HepG2 (cell line): ENCODE measurements at regions not wholly inside any gene's neighbourhood (a gene's known extent, or its start where the extent isn't known, plus 50 kb on each side); places are given as distances from the start of the nearest gene placed in this dataset.

Experiments used
- ATAC-seq: fragments of 200-7000 bp; cut with Tn5 transposase; 3 replicates; pipeline ENCODE4 v1.9.1; 2020; ENCODE audit warnings: mild to moderate bottlenecking, moderate library complexity
- BruUV-seq: library from RNA; stranded (reverse); fragments of 400-500 nt; replicated peaks from 2 replicates; lab custom pipeline; 2021; lab: Mats Ljungman, UMichigan
- CTCF ChIA-PET: fragments of 300-600 bp; formaldehyde crosslinking; extraction: SDS; loops from one replicate; lab custom pipeline; 2021; ENCODE audit warnings: low total read pairs, inconsistent platforms, low intra/inter-chr PET ratio; lab: Yijun Ruan, JAX
- POLR2A ChIA-PET: fragments of 350-600 bp; sonication (Branson Sonifier 250); formaldehyde crosslinking; loops from one replicate; lab custom pipeline; 2020; ENCODE audit warnings: antibody characterized with exemption, inconsistent platforms; lab: Yijun Ruan, JAX
- DNase-seq: peaks from one replicate; pipeline ENCODE4 v3.0.0-alpha.2; 2015; ENCODE audit warnings: low spot score
- FAIRE-seq: peaks from 3 replicates; lab custom pipeline; 2011; peaks lifted over from hg19 to GRCh38; lab: Jason Lieb, UNC
- H2AFZ ChIP-seq: one replicate; pipeline ENCODE4 v1.6.1; 2011; ENCODE audit warnings: low read length, inconsistent platforms
- H3K27ac ChIP-seq: fragments of 300-600 bp; 3 replicates; pipeline ENCODE4 v1.8.0; 2011; ENCODE audit warnings: mixed run types, mild to moderate bottlenecking, mixed read lengths, low read length, inconsistent platforms; ENCODE audit not compliant: insufficient read depth; ENCODE audit errors: extremely low read length
- H3K27me3 ChIP-seq, 2 experiments: fragments of 200-600 bp in 1 of 2; 2 replicates in 1 of 2; 3 replicates in 1 of 2; pipeline versions ENCODE4 v1.6.0 to v1.8.0; 2011; ENCODE audit warnings: low read length in 2 of 2, mild to moderate bottlenecking in 2 of 2, moderate library complexity in 2 of 2, inconsistent platforms in 1 of 2; ENCODE audit not compliant: insufficient read depth in 2 of 2, control insufficient read depth in 1 of 2
- H3K36me3 ChIP-seq, 2 experiments: fragments of 200-600 bp in 1 of 2; replicated peaks in 1 of 2; 2 replicates in 1 of 2; 3 replicates in 1 of 2; pipeline versions ENCODE4 v1.5.1 to v1.8.0; 2011; ENCODE audit warnings: low read length in 2 of 2, inconsistent platforms in 1 of 2; ENCODE audit not compliant: insufficient read depth in 2 of 2, control insufficient read depth in 1 of 2
- H3K4me1 ChIP-seq: 2 replicates; pipeline ENCODE4 v1.5.1; 2012; ENCODE audit warnings: low read length, inconsistent platforms; ENCODE audit not compliant: insufficient read depth
- H3K4me2 ChIP-seq: 2 replicates; pipeline ENCODE4 v1.6.0; 2011; ENCODE audit warnings: low read depth, low read length, inconsistent platforms
- H3K4me3 ChIP-seq, 3 experiments: fragments of 200-600 bp in 1 of 3; sonication (generic), shearing (Covaris generic) in 1 of 3; replicated peaks in 1 of 3; 2 replicates each; pipeline ENCODE4 v1.5.1; 2011 to 2016; ENCODE audit warnings: low read length in 3 of 3, inconsistent platforms in 2 of 3, low read depth in 2 of 3, mild to moderate bottlenecking in 2 of 3, control low read depth in 1 of 3, mixed read lengths in 1 of 3; ENCODE audit not compliant: insufficient read depth in 1 of 3
- H3K79me2 ChIP-seq: one replicate; pipeline ENCODE4 v1.6.1; 2011; ENCODE audit warnings: low read length, inconsistent platforms; ENCODE audit not compliant: insufficient read depth
- H3K9ac ChIP-seq: 2 replicates; pipeline ENCODE4 v1.6.0; 2011; ENCODE audit warnings: mild to moderate bottlenecking, low read depth, low read length, inconsistent platforms; ENCODE audit not compliant: insufficient read depth
- H3K9me3 ChIP-seq: 2 replicates; pipeline ENCODE4 v1.5.1; 2012; ENCODE audit warnings: mild to moderate bottlenecking, low read length
- H4K20me1 ChIP-seq: 2 replicates; pipeline ENCODE4 v1.6.0; 2011; ENCODE audit warnings: inconsistent platforms, mild to moderate bottlenecking, low read length, moderate library complexity; ENCODE audit not compliant: insufficient read depth
- CEBPB ChIP-seq: IDR thresholded peaks from 2 replicates; pipeline ENCODE4 v1.6.1; 2011; ENCODE audit warnings: low read depth, low read length, improper control_type of control experiment, borderline replicate concordance
- EP300 ChIP-seq, 3 experiments: sonication (generic) in 1 of 3; formaldehyde crosslinking in 1 of 3; IDR thresholded peaks; 2 replicates each; pipeline versions ENCODE4 v1.5.1 to v1.6.1; 2011 to 2020; ENCODE audit warnings: low read depth in 2 of 3, low read length in 2 of 3, borderline replicate concordance in 1 of 3, improper control_type of control experiment in 1 of 3, mild to moderate bottlenecking in 1 of 3, missing genetic modification reagents in 1 of 3, moderate library complexity in 1 of 3
- ERF ChIP-seq: IDR thresholded peaks from 2 replicates; pipeline ENCODE4 v1.6.1; 2018; ENCODE audit warnings: missing biosample characterization, missing genetic modification reagents
- FOSL2 ChIP-seq: sonication (generic); formaldehyde crosslinking; IDR thresholded peaks from 2 replicates; pipeline ENCODE4 v1.4.0; 2020; ENCODE audit warnings: missing genetic modification reagents
- FOXJ3 ChIP-seq: sonication (generic); formaldehyde crosslinking; IDR thresholded peaks from 2 replicates; pipeline ENCODE4 v1.4.0; 2020; ENCODE audit warnings: missing genetic modification reagents, mild to moderate bottlenecking, borderline replicate concordance
- HDAC1 ChIP-seq: sonication (generic); formaldehyde crosslinking; IDR thresholded peaks from 2 replicates; pipeline ENCODE4 v1.5.1; 2020; ENCODE audit warnings: mild to moderate bottlenecking, missing genetic modification reagents
- MBNL3 ChIP-seq: fragments of 250-450 bp; sonication (Bioruptor Pico); conservative IDR thresholded peaks from 2 replicates; pipeline ENCODE4 v1.8.0; 2022; ENCODE audit warnings: mild to moderate bottlenecking, inconsistent platforms
- SOX5 ChIP-seq: IDR thresholded peaks from 2 replicates; pipeline ENCODE4 v1.6.1; 2016; ENCODE audit warnings: borderline replicate concordance
- ZMYM4 ChIP-seq: sonication (generic); formaldehyde crosslinking; IDR thresholded peaks from 2 replicates; pipeline ENCODE4 v1.8.1; 2023; ENCODE audit warnings: mild to moderate bottlenecking, missing genetic modification reagents
- ZNF138 ChIP-seq: sonication (generic); formaldehyde crosslinking; IDR thresholded peaks from 2 replicates; pipeline ENCODE4 v1.5.0; 2020; ENCODE audit warnings: mild to moderate bottlenecking, low read depth, missing genetic modification reagents
- ZNF207 ChIP-seq: fragments of 450-650 bp; IDR thresholded peaks from 2 replicates; pipeline ENCODE4 v1.6.1; 2016; ENCODE audit warnings: antibody characterized with exemption, borderline replicate concordance
- ZNF556 ChIP-seq: sonication (generic); formaldehyde crosslinking; IDR thresholded peaks from 2 replicates; pipeline ENCODE4 v1.4.0; 2020; ENCODE audit warnings: mild to moderate bottlenecking, missing genetic modification reagents, borderline replicate concordance
- ZNF619 ChIP-seq: sonication (generic); formaldehyde crosslinking; IDR thresholded peaks from 2 replicates; pipeline ENCODE4 v1.4.0; 2020; ENCODE audit warnings: mild to moderate bottlenecking, missing genetic modification reagents
- WGBS: methylation state at CpG from one replicate; pipeline ENCODE4 v1.1.6; 2017; ENCODE audit warnings: low lambda C conversion rate; 5-methylcytosine and 5-hydroxymethylcytosine counted together
- in situ Hi-C: cut with HindIII; loops from 2 replicates; pipeline ENCODE4 v1.10.0; 2017; ENCODE audit warnings: low pct_unique_long_range_greater_than_20kb; ENCODE audit not compliant: extremely low pct_ligation_motif_present
- intact Hi-C: fragments of 100-400 bp; cut with micrococcal nuclease; formaldehyde crosslinking; loops from one replicate; pipeline ENCODE4 v1.10.0; 2022; ENCODE audit not compliant: unreplicated experiment
- TF ChIP-seq, protein P1 (sequence below): sonication (generic); formaldehyde crosslinking; IDR thresholded peaks from 2 replicates; pipeline ENCODE4 v1.5.0; 2020; ENCODE audit warnings: missing genetic modification reagents, mild to moderate bottlenecking, borderline replicate concordance
- TF ChIP-seq, protein P2 (sequence below): sonication (generic); formaldehyde crosslinking; IDR thresholded peaks from 2 replicates; pipeline ENCODE4 v1.8.0; 2022; ENCODE audit warnings: missing genetic modification reagents, mild to moderate bottlenecking, inconsistent platforms, borderline replicate concordance
- TF ChIP-seq, protein P3 (sequence below): sonication (generic); formaldehyde crosslinking; IDR thresholded peaks from 2 replicates; pipeline ENCODE4 v1.4.0; 2020; ENCODE audit warnings: mild to moderate bottlenecking, missing genetic modification reagents

DNA sequence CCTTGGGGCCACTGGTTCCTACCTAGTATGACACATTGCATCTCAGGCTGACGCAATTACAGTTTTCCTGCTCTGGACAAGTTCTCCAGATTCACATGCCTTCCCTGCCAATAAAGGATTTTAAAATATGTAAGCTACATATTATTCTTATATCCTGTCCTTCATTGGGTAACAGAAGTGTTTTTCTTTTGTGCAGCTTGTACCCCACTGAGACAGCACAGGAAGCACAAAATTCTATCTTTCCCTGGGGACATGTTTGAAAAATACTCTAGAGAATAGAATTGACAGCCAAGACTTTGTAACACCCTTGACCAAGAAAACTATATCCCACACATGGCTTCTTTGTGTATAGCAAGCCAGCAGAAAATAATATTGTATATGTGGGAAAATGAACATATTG lies 456.8 kb downstream of the MAFB start:
- Histone ChIP-seq H3K36me3 (no peaks in the 10 kb centered on the region), H3K4me3 (no peak overlapping the region), H3K4me2 (no peak overlapping the region), H3K9ac (no peak overlapping the region), H3K27me3 (no peaks in the 10 kb centered on the region), H4K20me1 (no peaks in the 10 kb centered on the region), H2AFZ (no peak overlapping the region), H3K9me3 (no peaks in the 10 kb centered on the region), H3K79me2 (no peaks in the 10 kb centered on the region), H3K27ac (no peak overlapping the region), H3K4me1 (no peaks in the 10 kb centered on the region)
- POLR2A ChIA-PET: no interaction called here
- WGBS: 26% methylated on average over 1 of the region's 1 CpG
- DNase-seq (no peak), ATAC-seq (no peak), FAIRE-seq (no peak)
- in situ Hi-C loops: no loop called here
- CTCF ChIA-PET: no interaction called here
- TF ChIP-seq FOSL2 (CRISPR knock-in tag) (no peak), CEBPB (no peak), HDAC1 (no peak), ZNF619 (no peak), ZMYM4 (no peak), ZNF138 (CRISPR knock-in tag) (no peak), ERF (no peak), FOXJ3 (CRISPR knock-in tag) (no peak), ZNF556 (CRISPR knock-in tag) (no peak), ZNF207 (no peak), SOX5 (CRISPR knock-in tag) (no peak), MBNL3 (CRISPR knock-in tag) (no peak), EP300 (IDR thresholded peaks at IDR 0.05; ENCODE audit: low read depth in 2 of 2, low read length in 2 of 2) (no peak), EP300 (CRISPR knock-in tag; IDR thresholded peaks at IDR 0.05; ENCODE audit: borderline replicate concordance) (no peak)
- TF ChIP-seq, protein P1, sequence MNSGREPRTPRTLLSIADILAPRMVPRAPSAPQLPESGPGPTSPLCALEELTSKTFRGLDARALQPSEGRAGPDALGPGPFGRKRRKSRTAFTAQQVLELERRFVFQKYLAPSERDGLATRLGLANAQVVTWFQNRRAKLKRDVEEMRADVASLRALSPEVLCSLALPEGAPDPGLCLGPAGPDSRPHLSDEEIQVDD: no peak
- TF ChIP-seq, protein P2, sequence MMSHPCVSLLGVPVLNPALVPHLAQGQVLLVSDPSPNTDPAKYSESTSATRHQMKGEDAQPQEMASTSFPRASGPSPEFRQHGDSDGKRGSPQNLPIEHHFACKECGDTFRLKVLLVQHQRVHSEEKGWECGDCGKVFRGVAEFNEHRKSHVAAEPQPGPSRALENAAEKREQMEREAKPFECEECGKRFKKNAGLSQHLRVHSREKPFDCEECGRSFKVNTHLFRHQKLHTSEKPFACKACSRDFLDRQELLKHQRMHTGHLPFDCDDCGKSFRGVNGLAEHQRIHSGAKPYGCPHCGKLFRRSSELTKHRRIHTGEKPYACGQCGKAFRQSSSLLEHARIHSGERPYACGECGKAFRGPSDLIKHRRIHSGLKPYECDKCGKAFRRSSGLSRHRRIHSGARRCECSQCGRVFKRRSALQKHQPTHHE (CRISPR knock-in tag): no peak
- TF ChIP-seq, protein P3, sequence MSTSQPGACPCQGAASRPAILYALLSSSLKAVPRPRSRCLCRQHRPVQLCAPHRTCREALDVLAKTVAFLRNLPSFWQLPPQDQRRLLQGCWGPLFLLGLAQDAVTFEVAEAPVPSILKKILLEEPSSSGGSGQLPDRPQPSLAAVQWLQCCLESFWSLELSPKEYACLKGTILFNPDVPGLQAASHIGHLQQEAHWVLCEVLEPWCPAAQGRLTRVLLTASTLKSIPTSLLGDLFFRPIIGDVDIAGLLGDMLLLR (CRISPR knock-in tag): no peak
- BruUV-seq: no TSS peak
- intact Hi-C loops: no loop called here
